Neural progenitor cell (in vitro differentiated cells): ENCODE measurements at regions not wholly inside any gene's neighbourhood (a gene's known extent, or its start where the extent isn't known, plus 50 kb on each side); places are given as distances from the start of the nearest gene placed in this dataset.

Source experiments
- EZH2 ChIP-seq: fragments of 200-600 bp; sonication (generic); IDR thresholded peaks from 2 replicates; pipeline ENCODE4 v1.6.1; 2017; ENCODE audit warnings: antibody characterized with exemption, mild to moderate bottlenecking, moderate library complexity
- TF ChIP-seq, protein P1 (sequence below): fragments of 200-600 bp; sonication (generic); IDR thresholded peaks from 2 replicates; pipeline ENCODE4 v1.5.1; 2017; ENCODE audit warnings: antibody characterized with exemption, mild to moderate bottlenecking

DNA sequence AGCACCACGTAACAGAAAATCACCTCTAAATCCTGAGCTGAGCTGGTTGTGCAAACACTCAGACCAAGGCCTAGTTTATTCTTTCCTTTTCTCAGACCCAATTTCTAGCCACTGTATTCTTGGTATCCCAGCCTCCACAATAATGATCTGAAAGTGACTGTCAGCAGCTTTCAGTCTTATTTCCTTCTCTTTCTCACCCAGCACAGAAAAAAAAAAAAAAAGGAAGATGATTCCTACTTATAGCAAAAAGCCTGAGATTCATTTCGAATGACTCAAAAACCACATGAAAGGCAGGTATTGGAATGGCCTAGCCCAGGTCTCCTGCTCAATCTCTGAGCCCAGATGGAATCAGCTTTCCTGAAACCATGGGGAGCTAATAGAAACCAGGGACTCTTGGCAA, 298.6 kb upstream of the PPFIA2 start:
- TF ChIP-seq, protein P1, sequence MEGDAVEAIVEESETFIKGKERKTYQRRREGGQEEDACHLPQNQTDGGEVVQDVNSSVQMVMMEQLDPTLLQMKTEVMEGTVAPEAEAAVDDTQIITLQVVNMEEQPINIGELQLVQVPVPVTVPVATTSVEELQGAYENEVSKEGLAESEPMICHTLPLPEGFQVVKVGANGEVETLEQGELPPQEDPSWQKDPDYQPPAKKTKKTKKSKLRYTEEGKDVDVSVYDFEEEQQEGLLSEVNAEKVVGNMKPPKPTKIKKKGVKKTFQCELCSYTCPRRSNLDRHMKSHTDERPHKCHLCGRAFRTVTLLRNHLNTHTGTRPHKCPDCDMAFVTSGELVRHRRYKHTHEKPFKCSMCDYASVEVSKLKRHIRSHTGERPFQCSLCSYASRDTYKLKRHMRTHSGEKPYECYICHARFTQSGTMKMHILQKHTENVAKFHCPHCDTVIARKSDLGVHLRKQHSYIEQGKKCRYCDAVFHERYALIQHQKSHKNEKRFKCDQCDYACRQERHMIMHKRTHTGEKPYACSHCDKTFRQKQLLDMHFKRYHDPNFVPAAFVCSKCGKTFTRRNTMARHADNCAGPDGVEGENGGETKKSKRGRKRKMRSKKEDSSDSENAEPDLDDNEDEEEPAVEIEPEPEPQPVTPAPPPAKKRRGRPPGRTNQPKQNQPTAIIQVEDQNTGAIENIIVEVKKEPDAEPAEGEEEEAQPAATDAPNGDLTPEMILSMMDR: no peak
- no peak for TF ChIP-seq EZH2
